ENCODE measurements at regions not wholly inside any gene's neighbourhood (a gene's known extent, or its start where the extent isn't known, plus 50 kb on each side); places are given as distances from the start of the nearest gene placed in this dataset.

DNA sequence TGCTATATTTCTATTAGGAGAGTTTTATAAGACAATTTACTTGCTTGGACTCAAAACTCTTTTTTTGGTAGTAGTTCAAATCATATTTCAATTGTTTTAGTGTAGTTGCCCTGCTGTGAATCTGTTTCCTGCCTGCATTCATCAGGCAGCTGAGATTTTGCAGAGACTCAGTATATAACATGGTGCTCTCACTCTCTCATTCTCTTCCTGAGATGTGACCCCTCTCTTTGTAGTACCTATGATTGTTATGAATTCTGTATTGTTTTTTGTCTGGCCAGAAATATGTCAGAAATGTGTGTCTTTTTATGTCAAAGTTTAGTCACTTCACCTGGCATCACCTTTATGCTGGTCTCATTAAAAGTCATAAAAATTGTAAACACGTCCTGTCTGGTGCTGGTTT lies 374.0 kb downstream of the RAPGEF2 start:
- TF ChIP-seq GATA3 (IDR thresholded peaks at IDR 0.05; ENCODE audit: low read depth, low read length) (no peak), GATA2 (IDR thresholded peaks at IDR 0.05; ENCODE audit: low read depth, low read length) (no peak)

DNA sequence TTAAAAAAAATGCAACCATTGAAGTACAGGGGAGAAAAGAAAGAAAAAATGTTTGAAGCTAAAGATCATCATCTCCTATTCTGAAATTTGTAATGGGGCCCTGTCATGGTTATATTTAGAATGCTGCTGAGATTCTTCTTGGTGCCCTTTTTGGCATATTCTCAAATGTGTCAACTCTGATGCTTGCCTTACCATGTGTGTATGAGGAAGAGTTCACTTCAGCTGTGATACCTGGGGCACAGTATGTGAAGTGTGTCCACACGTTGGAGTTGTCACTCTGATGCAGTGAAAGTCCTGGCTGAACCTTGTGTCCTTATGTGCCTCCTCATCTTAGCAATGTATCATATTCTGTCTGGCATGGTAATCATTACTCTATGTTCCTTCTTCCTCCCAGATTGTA lies 377.9 kb downstream of the RAPGEF2 start:
- TF ChIP-seq GATA3 (IDR thresholded peaks at IDR 0.05; ENCODE audit: low read depth, low read length) (no peak), GATA2 (IDR thresholded peaks at IDR 0.05; ENCODE audit: low read depth, low read length) (no peak)

DNA sequence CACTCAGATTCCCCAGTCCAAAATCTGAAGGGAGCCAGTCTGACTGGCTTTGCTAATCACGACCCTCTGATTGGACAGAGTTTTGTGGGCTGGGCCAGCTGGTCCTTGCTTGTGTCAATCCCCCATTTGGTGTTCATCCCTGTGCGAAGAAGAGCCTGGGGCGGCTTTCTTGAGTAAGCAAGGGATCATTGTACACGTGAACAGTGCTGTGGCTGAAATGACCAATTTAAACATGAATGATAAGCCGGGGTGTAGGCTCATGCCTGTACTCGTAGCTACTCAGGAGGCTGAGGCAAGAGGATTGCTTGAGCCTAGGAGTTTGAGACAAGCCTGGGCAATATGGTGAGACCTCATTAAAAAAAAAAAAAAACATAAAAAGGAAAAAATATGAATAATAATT lies 379.1 kb downstream of the RAPGEF2 start:
- no peak for TF ChIP-seq GATA3 (IDR thresholded peaks at IDR 0.05; ENCODE audit: low read depth, low read length)
- no peak for TF ChIP-seq GATA2 (IDR thresholded peaks at IDR 0.05; ENCODE audit: low read depth, low read length)

- no peak for TF ChIP-seq GATA3 (IDR thresholded peaks at IDR 0.05; ENCODE audit: low read depth, low read length)
- TF ChIP-seq GATA2 (IDR thresholded peaks at IDR 0.05; ENCODE audit: low read depth, low read length): no peak
Measured at GRCh38 chr4:159483110-159483781, 380.4 kb downstream of the RAPGEF2 start.

DNA sequence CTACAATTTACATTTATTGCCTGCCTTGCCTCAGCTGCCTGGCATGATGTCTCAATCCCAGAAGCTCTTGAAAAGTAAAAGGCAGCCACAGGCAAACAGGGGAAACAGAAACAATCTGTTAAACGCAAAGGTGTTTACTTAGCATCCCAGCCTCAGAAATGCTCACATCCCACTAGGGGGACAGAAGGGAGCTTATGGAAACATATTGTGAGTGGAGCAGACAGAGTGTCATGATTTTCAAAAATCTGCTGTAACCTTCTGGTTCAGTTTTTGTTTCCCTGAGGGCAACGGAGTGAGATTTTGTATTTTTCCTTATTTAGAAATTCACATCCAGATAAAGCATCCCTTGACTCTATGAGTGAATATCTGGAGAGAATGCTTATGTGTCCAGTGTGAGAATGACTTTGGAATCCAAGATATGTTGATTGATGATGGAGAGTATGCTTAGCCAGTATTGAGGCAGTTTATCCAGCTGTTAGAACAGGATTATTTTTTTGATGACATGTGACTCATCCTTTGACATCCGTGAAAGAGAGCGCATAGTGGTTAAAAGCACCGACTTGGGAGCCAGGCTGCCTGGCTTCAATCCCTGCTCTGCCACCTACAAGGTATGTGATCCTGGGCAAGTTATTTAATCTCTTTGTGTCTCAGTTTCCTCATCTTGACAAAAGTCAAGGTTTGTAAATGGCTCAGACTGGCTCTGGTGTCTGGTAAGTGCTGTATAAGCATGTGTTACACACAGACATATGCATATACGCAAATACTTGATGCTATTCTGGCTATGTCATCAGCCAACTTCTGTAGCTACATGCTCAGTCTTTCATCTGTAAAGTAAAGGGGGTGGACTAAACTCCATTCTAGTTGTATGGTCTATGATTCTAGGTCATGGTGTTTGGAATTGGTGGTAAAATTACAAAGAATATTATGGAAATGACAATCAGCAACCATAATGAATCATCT lies 381.2 kb downstream of the RAPGEF2 start:
- no peak for TF ChIP-seq GATA2 (IDR thresholded peaks at IDR 0.05; ENCODE audit: low read depth, low read length)
- no peak for TF ChIP-seq GATA3 (IDR thresholded peaks at IDR 0.05; ENCODE audit: low read depth, low read length)

DNA sequence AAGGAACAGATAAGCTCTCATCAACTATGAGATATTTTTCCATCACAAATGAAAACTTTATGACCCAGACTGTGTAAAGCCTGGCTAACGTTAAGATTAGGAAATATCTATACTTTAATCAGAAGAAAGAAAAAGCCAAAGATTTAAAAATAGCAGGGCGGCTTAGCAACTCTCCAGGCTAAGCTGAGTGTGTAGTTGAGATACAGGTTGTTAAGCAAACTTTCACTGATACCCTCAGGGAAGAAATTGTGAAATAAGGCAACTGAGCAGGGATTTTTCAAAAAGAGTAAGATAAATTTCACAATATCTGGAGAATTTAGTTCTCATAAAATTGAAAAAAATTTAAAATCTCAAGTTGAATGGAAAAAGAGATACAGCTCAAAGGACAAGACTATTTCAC lies 382.0 kb downstream of the RAPGEF2 start:
- TF ChIP-seq GATA2 (IDR thresholded peaks at IDR 0.05; ENCODE audit: low read depth, low read length) (no peak), GATA3 (IDR thresholded peaks at IDR 0.05; ENCODE audit: low read depth, low read length) (no peak)

- TF ChIP-seq GATA3 (IDR thresholded peaks at IDR 0.05; ENCODE audit: low read depth, low read length) (no peak), GATA2 (IDR thresholded peaks at IDR 0.05; ENCODE audit: low read depth, low read length) (no peak)
Measured at GRCh38 chr4:159487284-159487747, 384.4 kb downstream of the RAPGEF2 start.

- TF ChIP-seq GATA2 (IDR thresholded peaks at IDR 0.05; ENCODE audit: low read depth, low read length) (no peak), GATA3 (IDR thresholded peaks at IDR 0.05; ENCODE audit: low read depth, low read length) (no peak)
Measured at GRCh38 chr4:159489646-159490045, 386.8 kb downstream of the RAPGEF2 start.

DNA sequence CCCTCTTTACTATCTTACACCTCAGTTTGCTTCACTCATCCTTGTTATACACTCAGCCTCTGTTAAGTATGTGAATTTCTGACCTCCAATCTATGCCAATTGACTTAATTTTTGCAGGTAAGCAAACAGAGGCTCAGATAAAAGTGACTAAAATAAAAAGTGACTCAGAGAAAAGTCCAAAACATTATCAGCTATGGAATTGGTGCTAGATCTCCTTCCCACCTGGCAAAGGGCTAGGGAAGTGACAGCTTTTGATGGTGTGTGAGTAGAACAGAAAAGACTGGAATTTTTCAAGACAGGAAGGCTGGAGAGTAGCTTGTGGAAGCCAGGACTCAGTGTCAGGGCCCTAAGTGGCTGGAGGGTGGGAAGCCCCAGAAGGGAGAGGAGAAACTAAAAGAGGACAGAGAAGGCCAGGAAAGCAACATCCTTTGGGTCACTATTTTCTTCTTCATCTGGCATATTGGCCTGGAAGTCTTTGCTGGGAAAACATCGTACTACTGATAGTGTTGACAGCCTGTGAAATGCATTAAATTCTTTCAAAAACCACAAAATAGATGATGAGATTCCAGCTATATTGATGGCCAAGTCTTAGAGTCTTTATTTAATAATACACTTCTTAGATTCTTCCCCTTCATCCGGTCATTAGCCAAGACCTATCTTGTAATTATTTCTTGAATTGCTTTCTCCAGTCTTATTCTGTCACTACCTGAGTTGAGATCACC lies 392.8 kb downstream of the RAPGEF2 start:
- no peak for TF ChIP-seq GATA3 (IDR thresholded peaks at IDR 0.05; ENCODE audit: low read depth, low read length)
- TF ChIP-seq GATA2 (IDR thresholded peaks at IDR 0.05; ENCODE audit: low read depth, low read length): no peak

- TF ChIP-seq GATA3 (IDR thresholded peaks at IDR 0.05; ENCODE audit: low read depth, low read length): no peak
Measured at GRCh38 chr4:159496248-159496647, 393.4 kb downstream of the RAPGEF2 start.

- TF ChIP-seq GATA2 (IDR thresholded peaks at IDR 0.05; ENCODE audit: low read depth, low read length) (no peak), GATA3 (IDR thresholded peaks at IDR 0.05; ENCODE audit: low read depth, low read length) (no peak)
Measured at GRCh38 chr4:159497936-159498335, 395.1 kb downstream of the RAPGEF2 start.

- no peak for TF ChIP-seq GATA3 (IDR thresholded peaks at IDR 0.05; ENCODE audit: low read depth, low read length)
- TF ChIP-seq GATA2 (IDR thresholded peaks at IDR 0.05; ENCODE audit: low read depth, low read length): no peak
Measured at GRCh38 chr4:159498446-159499115, 395.7 kb downstream of the RAPGEF2 start.

GRCh38 chr4:159500861-159501260 lies 398.0 kb downstream of the RAPGEF2 start:
- TF ChIP-seq GATA3 (IDR thresholded peaks at IDR 0.05; ENCODE audit: low read depth, low read length): no peak
- TF ChIP-seq GATA2 (IDR thresholded peaks at IDR 0.05; ENCODE audit: low read depth, low read length): no peak
